ENCODE measurements at regions not wholly inside any gene's neighbourhood (a gene's known extent, or its start where the extent isn't known, plus 50 kb on each side); places are given as distances from the start of the nearest gene placed in this dataset.

DNA sequence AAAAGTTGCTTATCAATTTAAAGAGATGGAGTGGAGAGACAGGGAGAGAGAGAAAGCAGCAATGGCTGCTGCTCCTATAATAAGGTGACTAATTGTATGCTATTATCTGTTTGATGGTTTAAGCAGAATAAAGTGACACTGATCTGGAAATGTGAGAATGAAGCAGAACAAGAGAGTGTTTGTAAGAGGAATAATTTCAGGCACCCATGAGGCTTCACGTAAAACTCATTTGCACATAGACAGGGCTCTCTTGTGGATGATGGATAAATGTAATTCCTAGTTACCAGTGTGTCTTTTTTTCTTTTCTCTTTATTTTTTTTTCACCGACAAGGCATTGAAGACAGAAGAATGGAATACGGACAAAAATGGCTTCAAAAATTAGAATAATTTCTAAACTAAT lies 228.8 kb upstream of the TYRP1 start:
- ChIA-PET CTCF (interaction anchor here (0.6 kb wide), 1 partner anchor 877 kb away, joined by 4 read pairs; no protein-coding TSS in a partner anchor), POLR2A (ENCODE audit: unreplicated experiment) (no interaction called here)
- DNase-seq = no peak
- H3K27me3 ChIP-seq (ENCODE audit: insufficient read depth, low read depth) = no peaks in the 10 kb centered on the region
- no peaks in the 10 kb centered on the region for H3K36me3 ChIP-seq (ENCODE audit: low read depth)
- H4K20me1 ChIP-seq (ENCODE audit: insufficient read depth) = no peaks in the 10 kb centered on the region
- no peak overlapping the region for H3K4me3 ChIP-seq
- no peak for TF ChIP-seq EZH2 (IDR thresholded peaks at IDR 0.05; ENCODE audit: low read depth)
- TF ChIP-seq, protein P1, sequence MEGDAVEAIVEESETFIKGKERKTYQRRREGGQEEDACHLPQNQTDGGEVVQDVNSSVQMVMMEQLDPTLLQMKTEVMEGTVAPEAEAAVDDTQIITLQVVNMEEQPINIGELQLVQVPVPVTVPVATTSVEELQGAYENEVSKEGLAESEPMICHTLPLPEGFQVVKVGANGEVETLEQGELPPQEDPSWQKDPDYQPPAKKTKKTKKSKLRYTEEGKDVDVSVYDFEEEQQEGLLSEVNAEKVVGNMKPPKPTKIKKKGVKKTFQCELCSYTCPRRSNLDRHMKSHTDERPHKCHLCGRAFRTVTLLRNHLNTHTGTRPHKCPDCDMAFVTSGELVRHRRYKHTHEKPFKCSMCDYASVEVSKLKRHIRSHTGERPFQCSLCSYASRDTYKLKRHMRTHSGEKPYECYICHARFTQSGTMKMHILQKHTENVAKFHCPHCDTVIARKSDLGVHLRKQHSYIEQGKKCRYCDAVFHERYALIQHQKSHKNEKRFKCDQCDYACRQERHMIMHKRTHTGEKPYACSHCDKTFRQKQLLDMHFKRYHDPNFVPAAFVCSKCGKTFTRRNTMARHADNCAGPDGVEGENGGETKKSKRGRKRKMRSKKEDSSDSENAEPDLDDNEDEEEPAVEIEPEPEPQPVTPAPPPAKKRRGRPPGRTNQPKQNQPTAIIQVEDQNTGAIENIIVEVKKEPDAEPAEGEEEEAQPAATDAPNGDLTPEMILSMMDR (conservative IDR thresholded peaks at IDR 0.05) = no peak
- no peak overlapping the region for H2AFZ ChIP-seq
- H3F3A ChIP-seq (ENCODE audit: insufficient read depth, low read depth) = no peaks in the 10 kb centered on the region
- no TSS peak for BruUV-seq (replicated peaks)
- H3K4me1 ChIP-seq (replicated peaks; ENCODE audit: insufficient read depth) = no peaks in the 10 kb centered on the region
- H3K9me2 ChIP-seq (ENCODE audit: insufficient read depth) = no peaks in the 10 kb centered on the region
- H3K27ac ChIP-seq = no peak overlapping the region
- no peak overlapping the region for H3K4me2 ChIP-seq
- no peaks in the 10 kb centered on the region for H3K9me3 ChIP-seq (ENCODE audit: insufficient read depth, low read depth)
- H3K79me2 ChIP-seq (ENCODE audit: low read depth) = no peaks in the 10 kb centered on the region
- intact Hi-C loops (cut with micrococcal nuclease; ENCODE audit: unreplicated experiment) = no loop called here

DNA sequence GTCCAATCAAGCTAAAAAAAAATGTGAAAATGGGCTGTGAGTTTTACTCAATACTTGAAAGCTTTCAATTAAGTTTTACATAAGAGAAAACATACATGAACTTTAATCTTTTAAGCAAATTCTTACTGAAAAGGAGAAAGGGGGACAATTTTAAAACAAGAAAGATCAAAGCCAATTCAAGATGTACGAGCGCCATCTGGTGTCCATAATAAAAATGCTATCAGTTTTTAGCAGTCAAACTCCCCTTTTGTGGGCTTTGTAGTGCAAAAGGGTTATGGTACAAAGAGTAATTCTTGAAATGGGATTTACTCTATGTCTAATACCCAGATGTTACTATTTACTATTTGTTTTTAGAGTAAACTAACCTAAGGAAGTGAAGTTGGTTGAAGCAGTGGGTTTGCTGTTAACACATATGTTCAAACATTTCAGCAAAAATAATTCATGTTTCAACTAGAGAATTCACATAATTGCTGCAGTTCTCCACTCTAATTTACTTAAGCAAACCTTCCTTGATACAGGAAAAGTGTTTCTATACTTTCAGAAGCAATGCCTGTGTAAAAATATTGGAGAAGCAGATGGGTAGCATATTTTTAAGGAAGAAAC lies 228.2 kb upstream of the TYRP1 start:
- H2AFZ ChIP-seq = no peak overlapping the region
- TF ChIP-seq, protein P1 (conservative IDR thresholded peaks at IDR 0.05) = peak; percentile 68
- TF ChIP-seq EZH2 (IDR thresholded peaks at IDR 0.05; ENCODE audit: low read depth) = no peak
- H3K36me3 ChIP-seq (ENCODE audit: low read depth) = no peaks in the 10 kb centered on the region
- CTCF ChIA-PET = no interaction called here
- H4K20me1 ChIP-seq (ENCODE audit: insufficient read depth) = no peaks in the 10 kb centered on the region
- H3K9me3 ChIP-seq (ENCODE audit: insufficient read depth, low read depth) = no peaks in the 10 kb centered on the region
- no TSS peak for BruUV-seq (replicated peaks)
- no peaks in the 10 kb centered on the region for H3K9me2 ChIP-seq (ENCODE audit: insufficient read depth)
- H3K4me1 ChIP-seq (replicated peaks; ENCODE audit: insufficient read depth) = no peaks in the 10 kb centered on the region
- no peak overlapping the region for H3K4me2 ChIP-seq
- peak in 1 of 2 experiments; percentile 1 for DNase-seq
- POLR2A ChIA-PET (ENCODE audit: unreplicated experiment) = no interaction called here
- H3K27ac ChIP-seq = no peak overlapping the region
- H3K4me3 ChIP-seq = no peak overlapping the region
- no peaks in the 10 kb centered on the region for H3K27me3 ChIP-seq (ENCODE audit: insufficient read depth, low read depth)
- H3K79me2 ChIP-seq (ENCODE audit: low read depth) = no peaks in the 10 kb centered on the region
- no peaks in the 10 kb centered on the region for H3F3A ChIP-seq (ENCODE audit: insufficient read depth, low read depth)
- intact Hi-C loops (cut with micrococcal nuclease; ENCODE audit: unreplicated experiment) = no loop called here

DNA sequence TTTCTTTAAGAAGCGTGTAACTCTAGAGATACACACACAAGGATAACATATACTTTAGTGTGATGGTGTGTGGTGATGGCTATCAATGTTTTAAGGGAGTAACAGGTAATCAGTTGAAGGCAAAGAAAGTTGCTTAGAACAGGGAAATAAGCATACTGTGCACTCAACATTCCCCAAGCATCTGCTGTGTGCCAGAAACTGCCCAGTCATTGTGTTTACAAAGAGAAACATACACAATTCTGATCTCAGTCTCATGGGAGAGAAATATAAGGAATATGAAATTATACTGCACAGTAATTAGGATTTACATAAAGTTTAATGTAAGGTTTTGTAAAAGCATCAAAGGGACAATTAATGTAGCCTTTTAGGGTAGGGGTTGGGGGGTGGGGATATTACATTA lies 224.1 kb upstream of the TYRP1 start:
- H3K79me2 ChIP-seq (ENCODE audit: low read depth) = no peaks in the 10 kb centered on the region
- DNase-seq = no peak
- H2AFZ ChIP-seq = no peak overlapping the region
- no peaks in the 10 kb centered on the region for H3K9me2 ChIP-seq (ENCODE audit: insufficient read depth)
- no TSS peak for BruUV-seq (replicated peaks)
- no peak for TF ChIP-seq EZH2 (IDR thresholded peaks at IDR 0.05; ENCODE audit: low read depth)
- TF ChIP-seq, protein P1 (conservative IDR thresholded peaks at IDR 0.05) = no peak
- no peaks in the 10 kb centered on the region for H3K27me3 ChIP-seq (ENCODE audit: insufficient read depth, low read depth)
- no peaks in the 10 kb centered on the region for H4K20me1 ChIP-seq (ENCODE audit: insufficient read depth)
- ChIA-PET POLR2A (ENCODE audit: unreplicated experiment) (no interaction called here), CTCF (no interaction called here)
- H3K4me3 ChIP-seq = no peak overlapping the region
- no peaks in the 10 kb centered on the region for H3K36me3 ChIP-seq (ENCODE audit: low read depth)
- H3F3A ChIP-seq (ENCODE audit: insufficient read depth, low read depth) = no peaks in the 10 kb centered on the region
- H3K9me3 ChIP-seq (ENCODE audit: insufficient read depth, low read depth) = no peaks in the 10 kb centered on the region
- no peak overlapping the region for H3K4me2 ChIP-seq
- H3K27ac ChIP-seq = no peak overlapping the region
- intact Hi-C loops (cut with micrococcal nuclease; ENCODE audit: unreplicated experiment) = no loop called here
- no peaks in the 10 kb centered on the region for H3K4me1 ChIP-seq (replicated peaks; ENCODE audit: insufficient read depth)

Measured in PC-9 (cell line).